Fibroblast of the aortic adventitia (primary cell): ENCODE measurements at regions not wholly inside any gene's neighbourhood (a gene's known extent, or its start where the extent isn't known, plus 50 kb on each side); places are given as distances from the start of the nearest gene placed in this dataset.

Experiments
- DNase-seq: peaks from one replicate; pipeline ENCODE4 v3.0.0-alpha.2; 2010; ENCODE audit warnings: low read depth
- H3K4me3 ChIP-seq: 2 replicates; pipeline ENCODE4 v1.5.1; 2011; ENCODE audit warnings: low read depth, mild to moderate bottlenecking, control low read depth, low read length, moderate library complexity
- CTCF ChIP-seq: IDR thresholded peaks from 2 replicates; pipeline ENCODE4 v1.5.1; 2011; ENCODE audit warnings: mild to moderate bottlenecking, low read length, control low read depth, inconsistent platforms; ENCODE audit not compliant: insufficient read depth

GRCh38 chr12:77531912-77532311 is 298.8 kb upstream of the NAV3 start:
- no peak for DNase-seq
- TF ChIP-seq CTCF: no peak
- no peak overlapping the region for H3K4me3 ChIP-seq

DNA sequence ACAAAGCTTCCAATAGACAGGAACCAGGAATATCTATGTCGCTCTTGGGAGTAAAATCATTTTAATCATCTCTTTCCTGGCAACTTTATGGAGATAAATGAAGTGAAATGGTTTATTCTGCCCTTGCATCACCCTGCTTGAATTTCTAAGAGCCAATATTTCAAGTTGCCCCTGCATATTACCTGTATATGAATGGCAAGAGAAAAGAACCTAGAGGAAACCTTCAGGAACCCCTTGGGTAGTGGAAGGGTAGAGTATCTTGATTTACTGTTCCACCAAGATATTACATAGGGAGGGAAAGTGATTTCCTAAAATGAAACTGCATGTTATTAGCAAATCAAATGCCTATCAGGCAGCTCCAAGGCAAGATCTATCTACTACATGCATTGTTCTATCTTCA is 308.4 kb upstream of the NAV3 start:
- H3K4me3 ChIP-seq: no peak overlapping the region
- TF ChIP-seq CTCF: no peak
- no peak for DNase-seq

- H3K4me3 ChIP-seq: no peak overlapping the region
- TF ChIP-seq CTCF: no peak
- DNase-seq: peak; percentile 54
Observed at GRCh38 chr12:77521508-77522115, 309.1 kb upstream of the NAV3 start.

- DNase-seq: no peak
- TF ChIP-seq CTCF: no peak
- H3K4me3 ChIP-seq: no peak overlapping the region
Observed at GRCh38 chr12:77514511-77514910, 316.2 kb upstream of the NAV3 start.

DNA sequence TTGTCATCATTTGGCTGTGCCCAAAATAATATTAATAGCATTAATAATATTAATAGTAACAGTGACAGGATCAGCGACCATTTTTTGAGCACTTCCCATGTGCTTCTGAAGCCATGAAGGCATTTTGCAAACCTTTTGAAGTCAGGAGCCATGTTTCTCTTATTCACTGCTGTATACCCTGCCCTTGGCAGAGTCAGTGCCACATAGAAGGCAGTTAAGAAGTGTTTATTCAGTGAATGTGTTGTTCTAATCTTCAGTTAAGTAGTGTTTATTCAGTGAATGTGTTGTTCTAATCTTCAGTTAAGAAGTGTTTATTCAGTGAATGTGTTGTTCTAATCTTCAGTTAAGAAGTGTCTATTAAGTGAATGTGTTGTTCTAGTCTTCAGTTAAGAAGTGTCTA is 319.7 kb upstream of the NAV3 start:
- no peak overlapping the region for H3K4me3 ChIP-seq
- TF ChIP-seq CTCF: no peak
- no peak for DNase-seq

GRCh38 chr12:77504466-77504865 is 326.2 kb upstream of the NAV3 start:
- H3K4me3 ChIP-seq: no peak overlapping the region
- no peak for TF ChIP-seq CTCF
- no peak for DNase-seq

- no peak for TF ChIP-seq CTCF
- no peak overlapping the region for H3K4me3 ChIP-seq
- DNase-seq: peak; percentile 85
Observed at GRCh38 chr12:77500089-77500488, 330.6 kb upstream of the NAV3 start.
